GM23338 (cell line): ENCODE measurements at regions not wholly inside any gene's neighbourhood (a gene's known extent, or its start where the extent isn't known, plus 50 kb on each side); places are given as distances from the start of the nearest gene placed in this dataset.

ENCODE experiments used
- ATAC-seq: fragments of 200-7000 bp; cut with Tn5 transposase; 3 replicates; pipeline ENCODE4 v1.9.1; 2020
- DNase-seq: peaks from one replicate; pipeline ENCODE4 v3.0.0-alpha.2; 2015; ENCODE audit warnings: low spot score
- H2AFZ ChIP-seq: fragments of 200-600 bp; sonication (generic); 2 replicates; pipeline ENCODE4 v1.8.0; 2016; ENCODE audit warnings: antibody characterized with exemption, mild to moderate bottlenecking, moderate library complexity
- H3F3A ChIP-seq: fragments of 200-600 bp; sonication (generic); replicated peaks from 2 replicates; pipeline ENCODE4 v1.8.0; 2017; ENCODE audit warnings: antibody characterized with exemption, mixed run types, low read depth
- H3K27ac ChIP-seq: fragments of 200-600 bp; sonication (generic); 2 replicates; pipeline ENCODE4 v1.6.1; 2016; ENCODE audit warnings: low read depth
- H3K27me3 ChIP-seq: fragments of 200-600 bp; sonication (generic); 2 replicates; pipeline ENCODE4 v1.8.0; 2016; ENCODE audit warnings: mild to moderate bottlenecking, mixed run types, moderate library complexity; ENCODE audit not compliant: insufficient read depth
- H3K36me3 ChIP-seq: fragments of 200-600 bp; sonication (generic); 2 replicates; pipeline ENCODE4 v1.8.0; 2016; ENCODE audit warnings: mild to moderate bottlenecking; ENCODE audit not compliant: insufficient read depth
- H3K4me1 ChIP-seq: fragments of 200-600 bp; sonication (generic); 2 replicates; pipeline ENCODE4 v1.8.0; 2016; ENCODE audit warnings: mild to moderate bottlenecking, moderate library complexity; ENCODE audit not compliant: insufficient read depth
- H3K4me2 ChIP-seq: fragments of 200-600 bp; sonication (generic); 2 replicates; pipeline ENCODE4 v1.7.1; 2017; ENCODE audit warnings: mixed run types
- H3K4me3 ChIP-seq: fragments of 200-600 bp; sonication (generic); 2 replicates; pipeline ENCODE4 v1.6.1; 2016; ENCODE audit warnings: mixed run types
- H3K79me2 ChIP-seq: fragments of 200-600 bp; sonication (generic); replicated peaks from 2 replicates; pipeline ENCODE4 v1.8.0; 2017; ENCODE audit warnings: mild to moderate bottlenecking; ENCODE audit not compliant: insufficient read depth
- H3K9me2 ChIP-seq: fragments of 200-600 bp; sonication (generic); 2 replicates; pipeline ENCODE4 v1.8.0; 2017; ENCODE audit not compliant: insufficient read depth
- H4K20me1 ChIP-seq: fragments of 200-600 bp; sonication (generic); replicated peaks from 2 replicates; pipeline ENCODE4 v1.8.0; 2017; ENCODE audit warnings: mild to moderate bottlenecking; ENCODE audit not compliant: insufficient read depth
- H3K27ac Mint-ChIP-seq: 2 replicates; pipeline ENCODE4 v1.8.0; 2020; ENCODE audit warnings: inconsistent platforms, mild to moderate bottlenecking, moderate library complexity, mixed read lengths
- H3K27me3 Mint-ChIP-seq: 3 replicates; pipeline ENCODE4 v1.8.0; 2022; ENCODE audit warnings: low read depth, mild to moderate bottlenecking, moderate library complexity, mixed read lengths, inconsistent platforms; ENCODE audit not compliant: insufficient read depth, poor library complexity
- H3K36me3 Mint-ChIP-seq: 3 replicates; pipeline ENCODE4 v1.8.0; 2021; ENCODE audit warnings: low read depth, mild to moderate bottlenecking, inconsistent platforms, moderate library complexity, mixed read lengths
- H3K4me1 Mint-ChIP-seq: 3 replicates; pipeline ENCODE4 v1.8.0; 2020; ENCODE audit warnings: mild to moderate bottlenecking, inconsistent platforms, mixed read lengths
- H3K4me3 Mint-ChIP-seq: 3 replicates; pipeline ENCODE4 v1.8.0; 2021; ENCODE audit warnings: moderate library complexity, mild to moderate bottlenecking, inconsistent platforms, mixed read lengths
- H3K9me3 Mint-ChIP-seq: 3 replicates; pipeline ENCODE4 v1.8.0; 2020; ENCODE audit warnings: moderate library complexity, mild to moderate bottlenecking, inconsistent platforms, mixed read lengths
- CREB1 ChIP-seq: fragments of 250-450 bp; sonication (Bioruptor Pico); IDR thresholded peaks from 2 replicates; pipeline ENCODE4 v1.5.0; 2020; ENCODE audit warnings: low read depth, mild to moderate bottlenecking, moderate library complexity
- CTCF ChIP-seq, 2 experiments: fragments of 200-600 bp in 1 of 2; sonication (generic) in 1 of 2; conservative IDR thresholded peaks; 2 replicates each; pipeline versions ENCODE4 v1.5.1 to v1.6.1; 2016 to 2017; ENCODE audit warnings: antibody characterized with exemption in 2 of 2, low read depth in 2 of 2, mild to moderate bottlenecking in 2 of 2, moderate library complexity in 1 of 2
- ETS1 ChIP-seq: IDR thresholded peaks from 2 replicates; pipeline ENCODE4 v1.6.1; 2016; ENCODE audit warnings: antibody characterized with exemption
- EZH2 ChIP-seq: fragments of 200-600 bp; sonication (generic); IDR thresholded peaks from one replicate; pipeline ENCODE4 v1.8.0; 2017; ENCODE audit warnings: antibody characterized with exemption, mild to moderate bottlenecking, low read depth; ENCODE audit not compliant: unreplicated experiment
- EZH2phosphoT487 ChIP-seq: fragments of 200-600 bp; sonication (generic); IDR thresholded peaks from one replicate; pipeline ENCODE4 v1.8.1; 2018; ENCODE audit warnings: antibody characterized with exemption; ENCODE audit not compliant: unreplicated experiment
- JUNB ChIP-seq: IDR thresholded peaks from one replicate; pipeline ENCODE4 v1.6.1; 2016; ENCODE audit warnings: antibody characterized with exemption; ENCODE audit not compliant: unreplicated experiment
- NANOG ChIP-seq: IDR thresholded peaks from 2 replicates; pipeline ENCODE4 v1.6.1; 2016; ENCODE audit warnings: antibody characterized with exemption, borderline replicate concordance
- POLR2AphosphoS5 ChIP-seq: IDR thresholded peaks from 2 replicates; pipeline ENCODE4 v1.6.1; 2016; ENCODE audit warnings: antibody characterized with exemption, low read depth
- REST ChIP-seq: IDR thresholded peaks from one replicate; pipeline ENCODE4 v1.6.1; 2018; ENCODE audit warnings: antibody characterized with exemption; ENCODE audit not compliant: unreplicated experiment
- STAT1 ChIP-seq: IDR thresholded peaks from one replicate; pipeline ENCODE4 v1.6.1; 2016; ENCODE audit warnings: antibody characterized with exemption; ENCODE audit not compliant: unreplicated experiment
- ZNF114 ChIP-seq: fragments of 250-450 bp; sonication (Bioruptor Pico); IDR thresholded peaks from 2 replicates; pipeline ENCODE4 v1.5.0; 2020; ENCODE audit warnings: mild to moderate bottlenecking, moderate library complexity
- ZNF331 ChIP-seq: fragments of 250-450 bp; sonication (Bioruptor Pico); IDR thresholded peaks from 2 replicates; pipeline ENCODE4 v1.5.0; 2020; ENCODE audit warnings: low read depth, mild to moderate bottlenecking, moderate library complexity
- ZNF462 ChIP-seq: fragments of 250-450 bp; sonication (Bioruptor Pico); IDR thresholded peaks from 2 replicates; pipeline ENCODE4 v1.5.0; 2020; ENCODE audit warnings: mild to moderate bottlenecking, moderate library complexity

- H3K4me3 Mint-ChIP-seq = no peak overlapping the region
- no peak overlapping the region for H3K27ac Mint-ChIP-seq
- H3K4me1 Mint-ChIP-seq = peaks cover 4% of the 10 kb centered on the region; the same call in 2 of the 3 replicates
- DNase-seq (no peak), ATAC-seq (no peak)
- Histone ChIP-seq H3K4me2 (no peak overlapping the region), H3K36me3 (no peaks in the 10 kb centered on the region), H3K4me1 (no peaks in the 10 kb centered on the region), H3K4me3 (no peak overlapping the region), H3F3A (no peaks in the 10 kb centered on the region), H3K9me2 (peaks cover 16% of the 10 kb centered on the region), H3K27me3 (no peaks in the 10 kb centered on the region), H3K27ac (no peak overlapping the region), H4K20me1 (no peaks in the 10 kb centered on the region), H3K79me2 (no peaks in the 10 kb centered on the region), H2AFZ (no peak overlapping the region)
- TF ChIP-seq ZNF462 = no peak
- TF ChIP-seq EZH2 = no peak
- TF ChIP-seq ZNF331 (CRISPR knock-in tag) = no peak
- TF ChIP-seq REST = no peak
- TF ChIP-seq CREB1 (CRISPR knock-in tag) = no peak
- no peak for TF ChIP-seq STAT1
- TF ChIP-seq ZNF114 = no peak
- TF ChIP-seq JUNB = no peak
- TF ChIP-seq POLR2AphosphoS5 = no peak
- TF ChIP-seq EZH2phosphoT487 = no peak
- no peak for TF ChIP-seq CTCF (conservative IDR thresholded peaks at IDR 0.05; ENCODE audit: low read depth in 2 of 2)
- no peak for TF ChIP-seq ETS1
- no peak for TF ChIP-seq NANOG
- peaks cover 4% of the 10 kb centered on the region; the same call in 2 of the 3 replicates for H3K9me3 Mint-ChIP-seq
- peaks cover 1% of the 10 kb centered on the region for H3K27me3 Mint-ChIP-seq
- peaks cover 3% of the 10 kb centered on the region; the same call in 2 of the 3 replicates for H3K36me3 Mint-ChIP-seq
Measured at GRCh38 chr6:87858440-87858839, 156.4 kb upstream of the AKIRIN2 start.
